SK-N-SH (cell line): ENCODE measurements at regions not wholly inside any gene's neighbourhood (a gene's known extent, or its start where the extent isn't known, plus 50 kb on each side); places are given as distances from the start of the nearest gene placed in this dataset.

Experiments
- CTCF ChIP-seq: fragments of 200-600 bp; sonication (generic); IDR thresholded peaks from 2 replicates; pipeline ENCODE4 v1.6.1; 2017; ENCODE audit warnings: antibody characterized with exemption, mild to moderate bottlenecking, moderate library complexity
- POLR2AphosphoS5 ChIP-seq: IDR thresholded peaks from 2 replicates; pipeline ENCODE4 v1.6.1; 2012; ENCODE audit warnings: low read depth, low read length
- SMC3 ChIP-seq: IDR thresholded peaks from 2 replicates; pipeline ENCODE4 v1.6.1; 2012; ENCODE audit warnings: low read depth, low read length, improper control_type of control experiment

DNA sequence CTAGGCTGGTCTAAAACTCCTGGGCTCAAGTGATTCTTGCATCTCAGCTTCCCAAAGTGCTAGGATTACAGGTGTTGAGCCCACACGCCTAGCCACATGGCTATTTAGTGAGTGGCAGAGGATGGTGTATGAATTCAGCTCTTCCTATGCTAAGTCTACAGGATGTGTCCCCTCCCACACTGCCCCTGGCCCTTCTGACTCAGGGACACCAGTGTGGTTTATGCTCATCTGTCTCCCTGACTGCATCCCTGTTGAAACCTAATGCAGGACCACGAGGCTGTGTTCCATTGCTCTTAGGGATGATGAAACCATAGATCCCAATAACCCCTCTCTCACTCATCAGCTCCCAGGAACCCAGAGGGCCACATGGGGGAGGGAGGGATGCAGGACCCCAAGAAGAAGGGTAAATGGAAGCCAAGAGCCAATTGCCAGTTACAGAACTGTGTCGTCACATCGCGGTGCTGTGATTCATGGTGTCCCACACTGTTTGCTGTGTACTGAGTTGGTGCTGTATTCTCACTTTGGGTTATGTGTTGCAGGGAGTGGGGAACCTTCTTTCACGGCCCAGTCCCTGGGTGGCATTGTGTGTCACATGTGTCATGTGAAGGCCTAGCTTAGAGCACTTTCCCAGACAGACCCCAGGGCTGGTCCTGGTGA lies 102.9 kb upstream of the HAAO start:
- no peak for TF ChIP-seq SMC3
- TF ChIP-seq CTCF: no peak
- no peak for TF ChIP-seq POLR2AphosphoS5
